WI38 (cell line): ENCODE measurements at regions not wholly inside any gene's neighbourhood (a gene's known extent, or its start where the extent isn't known, plus 50 kb on each side); places are given as distances from the start of the nearest gene placed in this dataset.

ENCODE experiments used
- H3K4me3 ChIP-seq: 2 replicates; pipeline ENCODE4 v1.5.1; 2011; ENCODE audit warnings: low read depth, mild to moderate bottlenecking, control low read depth, low read length
- TF ChIP-seq, protein P1 (sequence below): IDR thresholded peaks from 2 replicates; pipeline ENCODE4 v1.5.1; 2012; ENCODE audit warnings: low read depth, mild to moderate bottlenecking, control low read depth, low read length

GRCh38 chr7:106566672-106567071, 94.3 kb downstream of the CCDC71L start:
- no peak overlapping the region for H3K4me3 ChIP-seq
- TF ChIP-seq, protein P1, sequence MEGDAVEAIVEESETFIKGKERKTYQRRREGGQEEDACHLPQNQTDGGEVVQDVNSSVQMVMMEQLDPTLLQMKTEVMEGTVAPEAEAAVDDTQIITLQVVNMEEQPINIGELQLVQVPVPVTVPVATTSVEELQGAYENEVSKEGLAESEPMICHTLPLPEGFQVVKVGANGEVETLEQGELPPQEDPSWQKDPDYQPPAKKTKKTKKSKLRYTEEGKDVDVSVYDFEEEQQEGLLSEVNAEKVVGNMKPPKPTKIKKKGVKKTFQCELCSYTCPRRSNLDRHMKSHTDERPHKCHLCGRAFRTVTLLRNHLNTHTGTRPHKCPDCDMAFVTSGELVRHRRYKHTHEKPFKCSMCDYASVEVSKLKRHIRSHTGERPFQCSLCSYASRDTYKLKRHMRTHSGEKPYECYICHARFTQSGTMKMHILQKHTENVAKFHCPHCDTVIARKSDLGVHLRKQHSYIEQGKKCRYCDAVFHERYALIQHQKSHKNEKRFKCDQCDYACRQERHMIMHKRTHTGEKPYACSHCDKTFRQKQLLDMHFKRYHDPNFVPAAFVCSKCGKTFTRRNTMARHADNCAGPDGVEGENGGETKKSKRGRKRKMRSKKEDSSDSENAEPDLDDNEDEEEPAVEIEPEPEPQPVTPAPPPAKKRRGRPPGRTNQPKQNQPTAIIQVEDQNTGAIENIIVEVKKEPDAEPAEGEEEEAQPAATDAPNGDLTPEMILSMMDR, result no peak

GRCh38 chr7:106566196-106566595, 94.8 kb downstream of the CCDC71L start:
- TF ChIP-seq, protein P1, result no peak
- H3K4me3 ChIP-seq, result no peak overlapping the region

DNA sequence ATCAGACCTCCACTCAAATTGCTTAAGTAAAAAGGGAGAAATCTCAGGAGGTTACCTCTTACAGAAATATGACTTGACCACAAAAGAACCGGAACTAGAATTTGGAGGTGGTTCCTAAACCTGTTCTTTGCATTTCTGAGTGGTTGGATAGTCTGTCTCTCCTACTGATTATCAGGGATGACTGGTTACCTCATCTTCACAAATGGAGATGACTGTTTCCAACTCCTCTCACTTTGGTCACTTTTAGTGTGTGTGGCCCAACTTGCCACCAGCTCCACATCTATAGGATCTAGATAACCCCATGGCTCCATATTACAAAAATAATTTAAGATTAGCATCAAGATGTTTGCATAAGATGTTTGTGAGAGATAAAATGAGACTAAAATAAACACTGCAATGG, 95.5 kb downstream of the CCDC71L start:
- TF ChIP-seq, protein P1, result no peak
- H3K4me3 ChIP-seq, result no peak overlapping the region

GRCh38 chr7:106563466-106564150, 97.3 kb downstream of the CCDC71L start:
- TF ChIP-seq, protein P1, result no peak
- no peak overlapping the region for H3K4me3 ChIP-seq

GRCh38 chr7:106562711-106563366, 98.1 kb downstream of the CCDC71L start:
- TF ChIP-seq, protein P1, result no peak
- no peak overlapping the region for H3K4me3 ChIP-seq

DNA sequence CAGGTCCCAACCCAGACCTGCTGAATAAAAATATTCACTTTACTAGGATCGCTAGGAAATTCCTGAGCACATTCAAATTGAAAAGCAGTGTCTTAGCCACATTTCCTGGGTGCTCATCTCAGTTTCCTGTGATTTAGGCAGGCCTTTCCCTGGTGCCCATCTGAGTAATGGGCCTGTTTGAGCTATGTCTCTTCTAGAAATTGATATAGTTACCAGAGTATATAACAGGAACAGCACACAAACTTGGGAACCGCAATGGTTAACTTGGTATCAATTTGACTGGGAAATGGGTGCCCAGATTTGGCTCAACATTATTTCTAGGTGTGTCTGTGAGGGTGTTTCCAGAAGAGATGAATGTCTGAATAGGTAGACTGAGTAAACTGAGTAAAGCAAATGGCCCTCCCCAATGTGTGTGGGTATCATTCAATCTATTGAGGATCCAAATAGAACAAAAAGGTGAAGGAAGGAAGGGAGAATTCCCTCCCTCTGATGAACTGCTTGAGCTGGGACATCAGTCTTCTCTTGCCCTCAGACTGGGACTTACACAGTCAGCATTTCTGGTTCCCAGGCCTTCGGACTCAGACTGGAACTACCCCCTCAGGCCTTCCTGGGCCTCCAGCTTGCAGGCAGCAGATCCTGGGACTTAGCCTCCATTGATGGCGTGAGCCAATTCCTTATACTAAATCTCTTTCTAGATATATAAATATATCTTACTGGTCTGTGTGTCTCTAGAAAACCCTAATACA, 99.1 kb downstream of the CCDC71L start:
- TF ChIP-seq, protein P1, result no peak
- no peak overlapping the region for H3K4me3 ChIP-seq

GRCh38 chr7:106561151-106561550, 99.8 kb downstream of the CCDC71L start:
- H3K4me3 ChIP-seq, result no peak overlapping the region
- TF ChIP-seq, protein P1, result no peak
